ENCODE measurements at regions not wholly inside any gene's neighbourhood (a gene's known extent, or its start where the extent isn't known, plus 50 kb on each side); places are given as distances from the start of the nearest gene placed in this dataset.
"Not testable (repeated sequence)": the region's sequence is repeated elsewhere in the genome, so short reads cannot be mapped to it uniquely, and the experiment has no call there.

DNA sequence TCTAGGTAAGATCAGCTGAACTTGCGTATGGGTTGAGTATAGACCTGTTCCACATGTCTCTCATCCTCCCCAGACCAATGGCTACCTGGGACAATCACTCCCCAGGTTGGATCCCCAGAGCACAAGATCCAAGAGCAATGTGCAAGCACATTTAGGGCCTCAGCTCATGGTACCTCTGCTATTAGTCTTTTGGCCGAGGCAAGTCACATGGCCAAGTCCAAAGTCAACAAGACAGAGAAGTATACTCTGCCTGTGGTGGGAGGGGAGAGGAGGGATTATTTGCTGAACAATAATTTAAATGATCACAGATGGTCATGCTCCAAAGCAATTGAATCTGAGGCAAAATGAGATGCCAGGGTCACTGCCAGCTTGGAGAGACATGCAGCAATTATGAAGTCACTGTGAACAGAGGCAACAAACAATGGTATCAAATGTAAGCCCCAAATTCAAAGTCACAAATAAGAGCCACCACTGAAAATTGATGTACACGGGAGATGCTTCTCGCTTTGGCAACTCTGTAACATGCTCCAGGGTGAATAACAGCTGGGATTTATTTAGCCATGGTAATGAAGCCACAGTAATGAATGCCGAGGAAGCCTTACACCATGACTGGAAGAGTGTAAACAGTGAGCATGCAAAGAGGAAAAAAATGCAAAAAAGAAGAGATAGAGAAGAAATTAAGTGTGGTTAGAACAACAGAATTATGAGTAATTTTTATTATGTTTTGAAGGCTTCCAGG is 149.1 kb downstream of the ZNF281 start:
- Histone ChIP-seq H3K4me3 (no peak overlapping the region), H3K27ac (no peak overlapping the region)

DNA sequence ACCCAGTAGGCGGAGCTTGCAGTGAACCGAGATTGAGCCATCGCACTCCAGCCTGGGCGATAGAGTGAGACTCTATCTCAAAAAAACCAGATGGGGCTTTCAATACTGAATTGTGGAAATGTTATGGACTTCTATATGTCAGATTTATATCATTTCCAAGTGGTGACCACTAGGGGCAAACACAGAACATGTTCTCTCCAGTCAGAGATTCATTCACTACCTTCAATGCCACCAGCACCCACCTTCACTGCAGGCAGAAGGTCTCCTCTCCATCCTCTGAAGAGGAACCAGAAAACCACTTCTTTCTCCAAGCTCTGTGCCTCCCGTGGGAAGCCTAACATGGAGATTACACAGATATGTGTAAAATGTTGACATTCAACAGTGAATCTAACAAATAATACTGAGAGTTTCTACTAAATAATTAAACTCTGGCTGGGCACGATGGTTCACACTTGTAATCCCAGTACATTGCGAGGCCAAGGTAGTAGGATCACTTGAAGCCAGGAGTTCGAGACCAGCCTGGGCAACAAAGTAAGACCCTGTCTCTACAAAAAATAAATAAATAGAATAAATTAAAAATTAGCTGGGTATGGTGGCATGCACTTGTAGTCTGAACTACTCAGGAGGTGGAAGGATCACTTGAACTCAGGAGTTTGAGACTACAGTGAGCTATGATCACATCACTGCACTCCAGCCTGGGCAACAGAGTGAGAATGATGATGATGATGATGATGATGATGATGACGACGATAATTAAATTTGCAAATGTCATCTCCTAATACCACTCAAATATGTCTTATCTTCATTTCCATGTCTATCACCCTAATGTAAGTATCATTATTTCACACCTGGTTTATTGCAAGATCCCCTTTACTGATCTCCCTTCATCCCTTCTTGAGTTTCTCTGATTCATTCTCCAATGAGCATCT is 151.1 kb downstream of the ZNF281 start:
- H3K4me3 ChIP-seq, result no peak overlapping the region
- H3K27ac ChIP-seq, result no peak overlapping the region

DNA sequence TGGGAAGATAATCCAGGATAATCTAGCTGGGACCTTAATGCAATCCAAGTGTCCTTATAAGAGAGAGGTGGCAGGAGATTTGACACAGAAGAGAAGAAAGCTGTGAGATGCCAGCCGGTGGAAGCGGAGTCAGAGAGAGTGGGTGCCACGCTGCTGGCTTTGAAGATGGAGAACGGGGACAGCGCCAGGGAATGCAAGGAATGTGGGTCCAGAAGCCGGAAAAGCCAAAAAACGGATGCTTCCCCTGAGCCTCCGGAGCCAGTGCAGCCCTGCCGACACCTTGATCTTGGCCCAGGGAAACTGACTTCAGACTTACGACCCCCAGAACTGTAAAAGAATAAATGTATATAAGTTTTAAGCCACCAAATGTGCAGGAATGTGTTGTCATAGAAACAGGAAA is 152.6 kb downstream of the ZNF281 start:
- Histone ChIP-seq H3K4me3 (no peak overlapping the region), H3K27ac (no peak overlapping the region)

DNA sequence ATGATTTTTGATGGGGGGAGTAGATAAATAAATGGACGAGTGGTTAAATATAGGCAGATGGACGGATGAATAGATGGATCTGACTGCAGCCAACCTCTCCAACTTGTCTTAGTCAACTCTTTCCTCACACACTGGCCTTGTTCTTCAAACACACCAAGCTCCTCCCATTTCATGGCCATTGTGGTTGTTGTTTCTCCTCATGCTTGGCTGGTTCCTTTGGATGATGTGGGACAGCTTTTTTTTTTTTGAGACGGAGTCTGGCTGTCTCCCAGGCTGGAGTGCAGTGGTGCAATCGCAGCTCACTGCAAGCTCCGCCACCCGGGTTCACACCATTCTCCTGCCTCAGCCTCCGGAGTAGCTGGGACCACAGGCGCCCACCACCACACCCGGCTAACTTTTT is 155.2 kb downstream of the ZNF281 start:
- not testable (repeated sequence) for H3K27ac ChIP-seq, H3K4me3 ChIP-seq

DNA sequence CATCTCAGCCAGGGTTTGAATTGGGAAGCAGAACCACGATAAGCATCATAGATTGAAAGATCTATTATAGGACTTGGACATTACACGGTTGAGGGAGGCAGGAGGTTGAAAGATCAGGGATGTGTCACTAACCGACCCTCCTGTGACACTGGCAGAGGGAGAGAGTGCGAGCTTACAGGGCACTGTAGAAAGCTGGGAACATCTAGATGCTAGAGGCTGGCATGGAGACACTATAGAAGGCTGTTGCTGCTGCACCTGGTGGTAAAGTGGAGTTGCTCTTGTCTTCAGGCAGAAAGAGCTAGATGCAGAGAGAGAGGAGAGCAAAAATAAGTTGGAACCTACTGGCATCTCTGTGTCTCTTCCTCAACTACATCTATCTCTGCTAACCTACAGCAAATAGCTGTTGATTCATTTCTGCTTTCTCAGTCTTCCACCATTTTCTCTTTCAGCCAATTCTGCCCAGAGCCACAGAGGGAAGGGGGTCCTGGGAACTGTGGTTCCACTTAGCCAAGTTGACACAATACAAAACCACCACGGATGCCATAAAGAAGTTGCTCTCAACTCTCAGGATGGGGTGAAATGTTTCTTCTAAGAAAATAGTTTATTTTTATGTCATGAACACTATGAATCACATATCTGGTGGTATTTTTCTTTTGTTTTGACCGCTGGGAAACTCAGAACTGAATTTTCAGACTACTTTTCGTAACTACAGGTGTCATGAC is 155.9 kb downstream of the ZNF281 start:
- Histone ChIP-seq H3K27ac (no peak overlapping the region), H3K4me3 (no peak overlapping the region)

DNA sequence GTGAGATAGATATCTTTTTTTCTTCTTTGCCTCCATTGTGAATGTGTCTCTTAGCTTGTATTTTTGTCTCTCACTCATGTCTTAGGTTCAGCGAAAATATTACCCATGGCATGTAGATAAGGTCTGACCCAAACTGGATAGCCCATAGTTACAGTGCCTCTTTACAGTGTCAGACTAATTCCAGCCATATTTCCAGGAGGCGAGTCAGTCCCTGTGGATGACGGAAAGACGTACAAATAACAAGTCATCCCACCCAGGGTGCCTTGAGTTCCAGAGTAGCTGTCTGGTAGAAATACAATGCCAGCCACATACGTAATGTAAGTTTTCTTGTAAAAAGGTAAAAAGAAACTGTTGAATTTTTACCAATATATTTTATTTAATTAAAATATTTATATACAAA is 157.3 kb downstream of the ZNF281 start:
- Histone ChIP-seq H3K27ac (no peak overlapping the region), H3K4me3 (no peak overlapping the region)

DNA sequence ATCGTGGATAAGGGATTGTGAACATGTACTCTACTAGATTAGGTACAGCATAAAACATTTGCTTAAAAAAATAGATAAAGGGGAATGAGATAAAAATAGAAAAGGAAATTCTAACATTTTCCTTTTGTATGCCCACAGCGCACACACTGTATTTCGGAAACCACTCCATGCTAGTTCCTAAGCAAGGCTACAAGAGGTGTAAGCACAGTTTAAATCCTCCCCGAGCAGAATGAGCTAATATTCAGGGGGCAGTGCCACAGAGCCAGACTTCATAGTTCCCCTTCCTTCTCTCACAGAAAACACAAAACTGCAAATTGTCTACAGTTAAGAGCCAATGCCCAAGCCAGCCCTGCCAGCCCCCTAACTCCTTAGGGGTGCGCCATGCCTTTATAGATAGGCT is 159.4 kb downstream of the ZNF281 start:
- no peak overlapping the region for H3K4me3 ChIP-seq
- H3K27ac ChIP-seq, result no peak overlapping the region

DNA sequence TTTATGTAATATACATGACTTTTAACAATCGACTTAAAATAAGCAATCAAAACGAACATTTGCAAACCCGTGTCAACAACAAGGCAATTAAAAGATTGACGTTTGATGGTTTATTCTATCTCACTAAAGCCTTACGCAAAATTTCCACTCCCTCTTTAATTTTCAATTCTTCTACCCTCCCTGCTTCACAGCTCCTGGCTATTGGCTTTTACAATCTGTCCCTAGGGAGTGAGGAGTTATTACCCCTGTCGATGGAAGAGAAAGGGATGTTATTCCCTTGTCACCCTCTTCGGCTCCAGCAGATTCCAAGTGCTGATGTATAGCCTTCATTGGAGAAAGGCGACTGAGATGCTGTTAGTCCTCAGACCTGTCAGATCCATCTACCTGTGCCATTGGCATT is 161.3 kb downstream of the ZNF281 start:
- H3K27ac ChIP-seq, result no peak overlapping the region

DNA sequence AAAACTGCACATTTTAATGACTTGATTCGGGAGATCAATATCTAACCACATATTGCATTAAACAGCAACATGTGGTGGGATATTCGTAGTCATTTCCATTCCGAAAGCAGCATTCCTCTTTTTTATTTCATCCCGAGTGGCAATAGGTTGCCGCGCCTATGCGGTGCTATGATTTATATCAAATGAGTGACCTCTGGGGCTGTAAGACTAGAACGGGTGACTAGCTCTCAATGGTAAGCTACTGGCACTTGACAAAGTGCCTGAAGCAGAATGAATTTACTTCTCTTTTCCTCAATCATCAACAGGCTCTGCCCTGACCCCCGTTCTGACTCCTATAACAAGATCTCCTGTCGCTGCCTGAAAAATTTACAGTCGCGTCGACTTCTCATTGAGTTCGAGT is 162.3 kb downstream of the ZNF281 start:
- H3K27ac ChIP-seq, result no peak overlapping the region

More for the DNA sequence above, 161.3 kb downstream of the ZNF281 start:
- no peak overlapping the region for H3K4me3 ChIP-seq

DNA sequence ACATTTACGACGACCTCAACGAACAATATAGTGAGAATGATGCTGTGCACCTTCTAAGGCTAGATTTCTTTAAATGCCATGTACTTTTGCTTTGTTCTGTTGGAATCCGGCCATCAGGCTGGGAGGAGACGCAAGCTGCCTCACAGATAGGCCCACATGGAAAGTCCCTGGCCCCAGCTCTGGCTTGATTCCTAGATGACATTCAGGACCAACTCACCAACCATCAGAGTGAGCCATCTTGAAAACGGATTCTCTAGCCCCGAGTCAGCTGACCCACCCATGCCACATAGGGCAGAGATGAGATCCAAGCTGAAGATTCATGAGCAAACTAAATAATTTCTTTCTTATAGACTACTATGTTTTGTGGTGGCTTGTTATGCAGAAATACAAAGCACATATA is 164.4 kb downstream of the ZNF281 start:
- H3K27ac ChIP-seq, result no peak overlapping the region
- H3K4me3 ChIP-seq, result no peak overlapping the region

More for the DNA sequence above, 162.3 kb downstream of the ZNF281 start:
- H3K4me3 ChIP-seq, result no peak overlapping the region

DNA sequence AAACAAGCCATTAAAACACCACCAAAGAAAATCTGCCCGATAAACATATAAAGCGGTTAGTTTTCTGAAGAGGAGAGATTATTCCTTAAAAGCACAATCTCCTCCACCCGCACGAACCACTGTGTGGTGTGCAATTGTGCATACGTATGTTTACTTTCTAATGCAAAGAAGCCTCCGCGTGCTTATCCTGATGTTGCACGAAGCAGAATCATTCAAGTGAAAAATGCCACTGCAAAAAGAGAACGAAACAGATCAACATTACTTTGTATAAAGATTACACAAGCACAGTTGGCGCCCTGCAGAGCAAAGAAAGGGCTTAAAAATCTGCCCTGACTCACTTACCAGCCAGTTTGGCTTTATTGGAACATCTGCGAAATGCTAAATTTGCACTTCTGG is 166.8 kb downstream of the ZNF281 start:
- no peak overlapping the region for H3K4me3 ChIP-seq
- H3K27ac ChIP-seq, result peak overlapping the region in 2 of 21 experiments; percentile 0 to 8

DNA sequence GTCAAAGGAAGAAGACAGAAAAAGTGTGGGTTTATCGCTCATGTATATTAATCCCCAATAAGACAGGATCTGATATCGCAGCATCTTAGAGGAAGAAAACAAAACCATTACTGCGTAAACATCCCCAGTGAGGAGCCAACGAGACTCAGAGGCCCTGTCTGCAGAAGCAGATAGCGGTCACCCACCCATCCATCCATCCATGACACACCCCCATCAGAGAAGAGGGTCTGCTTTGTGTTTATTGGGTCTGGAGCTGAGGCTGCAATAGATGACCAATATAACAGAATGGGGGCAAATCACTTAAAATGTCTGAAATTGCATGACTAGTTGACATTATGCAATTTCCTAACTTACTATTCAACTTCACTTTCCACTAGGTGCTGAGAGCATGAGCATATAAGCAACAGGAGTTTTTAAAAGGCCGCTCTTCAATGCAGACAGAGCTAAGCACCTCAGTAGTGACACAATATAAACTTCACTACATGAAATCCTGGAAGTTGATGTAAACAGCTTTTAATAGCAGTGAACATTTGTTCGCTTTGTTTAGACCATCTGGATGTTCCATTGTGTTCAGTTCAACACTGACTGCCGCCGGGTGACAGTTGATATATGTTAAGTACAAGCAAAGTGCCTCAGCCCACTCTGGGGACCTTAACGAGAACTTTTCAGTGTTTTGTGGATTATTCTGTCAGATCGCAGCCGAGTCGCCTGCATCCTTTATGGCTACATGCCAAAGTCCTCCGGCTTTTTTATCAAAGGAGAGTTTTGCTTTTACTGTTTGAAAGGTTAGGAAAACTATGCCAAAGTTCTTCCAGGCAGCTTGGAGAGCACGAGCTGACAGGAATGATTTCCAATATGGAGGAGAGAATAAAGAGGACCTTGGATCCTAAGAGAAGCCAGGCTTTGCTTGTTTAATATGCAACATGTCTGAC is 167.5 kb downstream of the ZNF281 start:
- H3K4me3 ChIP-seq, result no peak overlapping the region
- H3K27ac ChIP-seq, result peak overlapping the region in 4 of 21 experiments; percentile 0 to 39 (median 16)

DNA sequence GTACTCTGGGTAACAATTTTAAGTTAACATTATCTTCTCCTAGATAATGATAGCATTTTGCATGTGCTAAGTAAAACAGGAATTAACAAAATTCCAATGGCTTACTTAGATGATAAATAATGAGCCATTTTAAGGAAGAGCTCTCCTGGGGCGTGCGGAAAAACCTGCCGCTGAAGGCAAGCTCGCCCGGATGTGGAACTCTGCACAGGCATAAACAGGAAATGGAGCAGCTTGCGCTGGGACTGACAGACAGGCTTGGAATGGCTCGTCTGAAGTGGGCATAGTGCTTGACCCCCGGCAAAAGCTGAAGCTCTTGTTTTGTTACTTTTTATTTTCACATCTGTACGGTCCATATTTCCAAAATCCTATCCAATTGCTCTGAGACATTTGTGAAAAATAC is 169.2 kb downstream of the ZNF281 start:
- H3K4me3 ChIP-seq, result no peak overlapping the region
- peak overlapping the region in 3 of 21 experiments; percentile 7 to 64 (median 56) for H3K27ac ChIP-seq

DNA sequence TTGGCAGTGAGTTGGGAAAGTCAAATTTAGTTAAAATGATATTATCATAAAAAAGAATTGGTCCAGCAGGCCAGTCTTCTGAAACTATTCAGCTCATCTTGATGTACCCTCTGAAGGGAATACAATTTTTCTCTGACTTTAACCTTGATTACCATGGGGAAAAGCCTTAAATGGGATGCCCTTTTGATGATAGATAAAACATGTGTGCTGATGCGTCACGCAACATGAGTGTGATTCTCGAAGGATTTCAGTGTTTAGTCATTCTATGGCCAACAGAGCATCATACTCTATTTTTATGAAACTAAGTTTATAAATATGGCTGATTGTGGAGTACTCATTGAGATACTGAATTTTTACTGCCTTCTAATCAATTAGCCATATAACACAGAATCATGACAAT is 171.5 kb downstream of the ZNF281 start:
- Histone ChIP-seq H3K4me3 (no peak overlapping the region), H3K27ac (no peak overlapping the region)

DNA sequence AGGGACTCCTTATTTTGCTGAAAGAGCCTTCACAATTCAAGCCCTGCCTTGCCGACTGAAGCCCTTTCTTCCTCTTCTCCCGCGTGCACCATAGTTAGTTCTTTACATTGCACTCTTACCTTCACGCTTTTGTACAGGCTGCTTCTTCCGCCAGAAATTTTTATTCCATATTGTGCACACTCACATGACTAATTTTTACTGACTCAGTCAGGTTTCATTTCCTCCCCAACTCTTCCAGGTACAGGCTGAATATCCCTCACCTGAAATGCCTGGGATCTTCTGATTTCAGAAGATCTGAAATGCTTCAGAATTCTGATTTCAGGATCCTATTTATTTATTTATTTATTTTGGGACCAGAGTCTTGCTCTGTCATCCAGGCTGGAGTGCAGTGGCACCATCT is 172.8 kb downstream of the ZNF281 start:
- H3K4me3 ChIP-seq, result no peak overlapping the region
- no peak overlapping the region for H3K27ac ChIP-seq

DNA sequence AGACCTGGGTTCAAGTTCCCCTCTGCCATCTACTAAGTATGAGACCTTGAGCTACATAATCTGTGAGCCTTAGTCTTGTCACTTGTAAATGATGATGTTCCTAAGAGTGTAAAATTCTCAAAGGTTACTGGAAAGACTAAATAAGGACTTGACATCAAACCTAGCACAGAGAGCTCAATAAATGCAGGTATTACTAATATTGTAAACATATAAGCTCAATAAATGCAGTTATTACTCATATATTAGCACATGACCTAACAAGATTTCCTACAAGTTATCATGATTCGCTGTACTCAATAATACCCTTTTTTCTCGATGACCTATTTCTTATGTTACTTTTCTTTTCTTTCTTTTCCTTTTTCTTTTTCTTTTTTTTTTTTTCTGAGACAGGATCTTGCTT is 174.9 kb downstream of the ZNF281 start:
- Histone ChIP-seq H3K4me3 (no peak overlapping the region), H3K27ac (no peak overlapping the region)

DNA sequence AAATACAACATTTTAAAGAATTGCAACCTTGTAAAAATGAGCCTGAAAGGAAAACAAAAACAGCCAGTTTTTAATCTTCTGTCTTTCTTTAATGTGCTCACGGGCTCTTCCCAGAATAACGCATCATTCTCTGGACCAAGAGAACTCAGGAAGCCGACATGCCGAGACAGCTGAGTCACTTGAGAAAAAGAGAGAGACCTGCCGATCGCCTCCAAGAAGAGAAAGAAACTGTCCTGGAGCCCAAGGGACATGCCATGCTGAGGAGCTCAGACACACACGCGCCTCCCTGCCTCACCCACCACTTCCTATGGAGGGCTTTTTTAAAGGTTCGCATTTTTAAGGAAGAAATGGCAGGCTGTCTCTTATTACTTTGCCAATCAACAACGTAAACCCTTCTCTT is 176.4 kb downstream of the ZNF281 start:
- H3K27ac ChIP-seq, result peak overlapping the region in 3 of 21 experiments; percentile 17 to 67 (median 39)
- no peak overlapping the region for H3K4me3 ChIP-seq

DNA sequence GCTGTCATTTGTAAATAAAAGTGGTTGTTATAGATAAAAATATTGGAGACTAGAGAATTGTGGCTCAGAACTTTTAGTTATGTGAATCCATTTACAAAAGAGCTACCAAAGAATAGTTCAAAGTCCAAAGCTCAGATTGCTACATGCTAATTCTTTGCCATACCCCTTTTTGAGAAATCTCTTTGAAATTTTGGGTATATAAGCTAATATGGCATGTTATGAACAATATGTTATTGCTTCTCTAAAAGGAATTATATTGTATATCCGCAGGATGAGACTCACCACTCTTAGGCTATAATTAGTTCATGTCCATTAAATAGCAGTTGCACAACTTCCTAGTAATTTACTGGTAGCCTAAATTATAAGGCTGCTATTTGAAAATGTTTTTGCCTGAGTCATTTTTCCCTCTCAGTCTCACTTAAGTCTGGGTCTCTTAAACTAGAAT is 178.0 kb downstream of the ZNF281 start:
- Histone ChIP-seq H3K27ac (peak overlapping the region in 3 of 21 experiments; percentile 39 to 75 (median 67)), H3K4me3 (no peak overlapping the region)

DNA sequence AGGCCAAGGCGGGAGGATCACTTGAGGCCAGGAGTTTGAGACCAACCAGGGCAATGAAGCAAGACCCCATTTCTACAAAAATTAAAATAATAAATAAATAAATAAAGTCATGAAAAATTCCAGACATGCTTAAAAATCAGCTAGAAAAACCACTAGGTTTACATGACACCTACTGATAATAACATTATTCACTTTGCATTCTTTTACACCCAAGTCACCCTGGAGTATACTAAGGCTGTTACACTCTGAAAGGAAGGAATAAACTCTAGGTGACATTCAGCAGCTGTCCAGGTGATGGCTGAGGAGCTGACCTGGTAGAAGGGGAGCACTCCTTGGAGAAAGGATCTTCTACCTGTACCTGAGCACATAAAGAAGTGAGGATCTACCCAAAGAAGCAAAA is 179.2 kb downstream of the ZNF281 start:
- Histone ChIP-seq H3K4me3 (no peak overlapping the region), H3K27ac (peak overlapping the region in 2 of 21 experiments; percentile 51 to 75)
